HCT116 (cell line): ENCODE measurements at regions not wholly inside any gene's neighbourhood (a gene's known extent, or its start where the extent isn't known, plus 50 kb on each side); places are given as distances from the start of the nearest gene placed in this dataset.

ENCODE experiments used
- ATAC-seq: fragments of 200-7000 bp; cut with Tn5 transposase; 2 replicates; pipeline ENCODE4 v1.9.1; 2020; ENCODE audit warnings: mild to moderate bottlenecking, moderate library complexity
- BruUV-seq: library from RNA; stranded (reverse); fragments of 400-500 nt; replicated peaks from 2 replicates; lab custom pipeline; 2021; lab: Mats Ljungman, UMichigan
- CTCF ChIA-PET: fragments of 300-600 bp; sonication (Branson Sonifier 250); formaldehyde crosslinking; loops from one replicate; lab custom pipeline; 2021; ENCODE audit warnings: antibody characterized with exemption; lab: Charles Lee
- POLR2A ChIA-PET: fragments of 300-600, 350-600 bp; sonication (Branson Sonifier 250); formaldehyde crosslinking; loops from one replicate; lab custom pipeline; 2021; ENCODE audit warnings: antibody characterized with exemption; lab: Charles Lee
- RAD21 ChIA-PET, 2 experiments: fragments of 300-600 bp; sonication (Branson Sonifier 250); formaldehyde crosslinking; loops; one replicate each; lab custom pipeline; 2023; ENCODE audit warnings: low total read pairs in 2 of 2; ENCODE audit not compliant: uncharacterized antibody in 2 of 2, unreplicated experiment in 2 of 2, low non-redundant PET in 1 of 2; lab: Charles Lee
- DNase-seq: peaks from one replicate; pipeline ENCODE4 v3.0.0-alpha.2; 2010; ENCODE audit warnings: low read depth, low spot score
- H2AFZ ChIP-seq: fragments of 200-600 bp; shearing (Covaris generic), sonication (generic); 2 replicates; pipeline ENCODE4 v1.6.1; 2017; ENCODE audit warnings: low read depth, mixed run types, mixed read lengths, antibody characterized with exemption, low read length; ENCODE audit not compliant: poor library complexity, severe bottlenecking
- H3K27ac ChIP-seq: 2 replicates; pipeline ENCODE4 v1.5.1; 2012; ENCODE audit warnings: low read depth, low read length
- H3K27me3 ChIP-seq: fragments of 200-600 bp; sonication (generic); 2 replicates; pipeline ENCODE4 v1.6.1; 2016; ENCODE audit warnings: mixed run types, low read length, mixed read lengths; ENCODE audit not compliant: insufficient read depth
- H3K36me3 ChIP-seq, 2 experiments: fragments of 200-500 bp in 1 of 2; fragments of 200-600 bp in 1 of 2; sonication (Bioruptor generic) in 1 of 2; sonication (generic) in 1 of 2; 2 replicates each; pipeline versions ENCODE4 v1.5.1 to v1.6.1; 2014 to 2016; ENCODE audit warnings: low read length in 2 of 2, inconsistent platforms in 1 of 2, mixed read lengths in 1 of 2, mixed run types in 1 of 2; ENCODE audit not compliant: insufficient read depth in 2 of 2, control insufficient read depth in 1 of 2
- H3K4me1 ChIP-seq, 2 experiments: fragments of 200-600 bp in 1 of 2; sonication (generic) in 1 of 2; 2 replicates each; pipeline versions ENCODE4 v1.5.1 to v1.6.1; 2012 to 2017; ENCODE audit warnings: low read length in 2 of 2, inconsistent platforms in 1 of 2, mild to moderate bottlenecking in 1 of 2, mixed read lengths in 1 of 2, mixed run types in 1 of 2, moderate library complexity in 1 of 2; ENCODE audit not compliant: insufficient read depth in 2 of 2, control insufficient read depth in 1 of 2
- H3K4me2 ChIP-seq: fragments of 200-600 bp; sonication (generic); 2 replicates; pipeline ENCODE4 v1.6.1; 2017; ENCODE audit warnings: mixed run types, low read length, mixed read lengths
- H3K4me3 ChIP-seq, 2 experiments: fragments of 200-600 bp in 1 of 2; sonication (generic) in 1 of 2; replicated peaks in 1 of 2; 2 replicates each; pipeline ENCODE4 v1.5.1; 2011 to 2016; ENCODE audit warnings: low read length in 2 of 2, control low read depth in 1 of 2, low read depth in 1 of 2, mild to moderate bottlenecking in 1 of 2, mixed read lengths in 1 of 2, mixed run types in 1 of 2
- H3K79me2 ChIP-seq: fragments of 200-600 bp; sonication (generic); 2 replicates; pipeline ENCODE4 v1.6.1; 2017; ENCODE audit warnings: mild to moderate bottlenecking, mixed run types, low read length, moderate library complexity, mixed read lengths; ENCODE audit not compliant: insufficient read depth
- H3K9ac ChIP-seq: fragments of 200-600 bp; sonication (generic); 2 replicates; pipeline ENCODE4 v1.6.1; 2016; ENCODE audit warnings: low read length, mixed read lengths
- H3K9me2 ChIP-seq: fragments of 200-600 bp; sonication (generic), shearing (Covaris generic); 2 replicates; pipeline ENCODE4 v1.6.1; 2017; ENCODE audit warnings: mixed run types, mild to moderate bottlenecking, moderate library complexity; ENCODE audit not compliant: insufficient read depth
- H3K9me3 ChIP-seq, 2 experiments: fragments of 200-500 bp in 1 of 2; fragments of 200-600 bp in 1 of 2; sonication (Bioruptor generic) in 1 of 2; sonication (generic) in 1 of 2; 2 replicates each; pipeline ENCODE4 v1.6.1; 2014 to 2017; ENCODE audit warnings: low read length in 2 of 2, mixed read lengths in 2 of 2, inconsistent platforms in 1 of 2, low read depth in 1 of 2, mild to moderate bottlenecking in 1 of 2, mixed run types in 1 of 2, moderate library complexity in 1 of 2; ENCODE audit not compliant: control insufficient read depth in 1 of 2, insufficient read depth in 1 of 2
- H4K20me1 ChIP-seq: fragments of 200-600 bp; sonication (generic), shearing (Covaris generic); 2 replicates; pipeline ENCODE4 v1.6.1; 2017; ENCODE audit warnings: mixed run types, mild to moderate bottlenecking, moderate library complexity; ENCODE audit not compliant: insufficient read depth
- EZH2phosphoT487 ChIP-seq: fragments of 200-600 bp; IDR thresholded peaks from 2 replicates; pipeline ENCODE4 v1.6.1; 2018; ENCODE audit warnings: antibody characterized with exemption, borderline replicate concordance
- FOSL1 ChIP-seq: IDR thresholded peaks from 2 replicates; pipeline ENCODE4 v1.6.1; 2012; ENCODE audit warnings: low read depth
- JUND ChIP-seq: IDR thresholded peaks from 2 replicates; pipeline ENCODE4 v1.6.1; 2012
- POLR2AphosphoS5 ChIP-seq: IDR thresholded peaks from 2 replicates; pipeline ENCODE4 v1.6.1; 2011; ENCODE audit warnings: mild to moderate bottlenecking, low read depth, low read length, moderate library complexity
- RAD21 ChIP-seq: IDR thresholded peaks from 2 replicates; pipeline ENCODE4 v1.6.1; 2012; ENCODE audit warnings: low read depth, mild to moderate bottlenecking
- SIN3A ChIP-seq: IDR thresholded peaks from 2 replicates; pipeline ENCODE4 v1.6.1; 2012; ENCODE audit warnings: low read depth
- SP1 ChIP-seq: IDR thresholded peaks from 2 replicates; pipeline ENCODE4 v1.6.1; 2012; ENCODE audit warnings: low read depth
- ZNF274 ChIP-seq: fragments of 200-500 bp; sonication (Bioruptor generic); IDR thresholded peaks from 2 replicates; pipeline ENCODE4 v1.6.1; 2014; ENCODE audit warnings: mild to moderate bottlenecking, low read depth, low read length, inconsistent platforms
- intact Hi-C: fragments of 100-400 bp; cut with micrococcal nuclease; formaldehyde crosslinking; loops from 2 replicates; pipeline ENCODE4 v1.10.0; 2022
- TF ChIP-seq, protein P1 (sequence below): IDR thresholded peaks from 2 replicates; pipeline ENCODE4 v1.6.1; 2011; ENCODE audit warnings: mild to moderate bottlenecking, low read length, moderate library complexity; ENCODE audit not compliant: insufficient replicate concordance; ENCODE audit errors: extremely low read depth
- TF ChIP-seq, protein P2 (sequence below): IDR thresholded peaks from 2 replicates; pipeline ENCODE4 v1.6.1; 2012; ENCODE audit warnings: low read depth
- TF ChIP-seq, protein P3 (sequence below): IDR thresholded peaks from 2 replicates; pipeline ENCODE4 v1.6.1; 2012

DNA sequence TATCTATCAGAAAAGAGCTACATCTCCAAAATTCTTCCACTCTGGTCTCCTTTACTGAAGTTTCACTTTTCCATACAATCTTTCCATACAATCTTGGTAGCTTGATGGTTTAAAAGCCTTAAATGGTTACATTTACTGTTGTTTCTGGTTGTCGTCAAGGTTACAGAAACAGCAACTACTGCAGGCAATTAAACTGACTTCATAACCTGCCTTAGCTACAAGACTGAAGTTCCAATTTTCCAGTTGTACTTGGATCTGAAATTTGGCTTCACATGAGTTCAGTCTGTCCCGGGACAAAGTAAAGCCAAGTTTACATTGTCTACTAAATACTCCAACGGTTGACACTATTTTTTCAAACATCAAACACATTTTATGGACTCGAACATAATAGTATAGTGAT, 326.4 kb downstream of the ANKRD50 start:
- H3K27me3 ChIP-seq, result no peaks in the 10 kb centered on the region
- no peak overlapping the region for H3K27ac ChIP-seq
- no peaks in the 10 kb centered on the region for H4K20me1 ChIP-seq
- no peaks in the 10 kb centered on the region for H3K4me1 ChIP-seq
- TF ChIP-seq JUND (no peak), ZNF274 (no peak), RAD21 (no peak), FOSL1 (no peak), SIN3A (no peak), POLR2AphosphoS5 (no peak), SP1 (no peak), EZH2phosphoT487 (no peak)
- TF ChIP-seq, protein P1, sequence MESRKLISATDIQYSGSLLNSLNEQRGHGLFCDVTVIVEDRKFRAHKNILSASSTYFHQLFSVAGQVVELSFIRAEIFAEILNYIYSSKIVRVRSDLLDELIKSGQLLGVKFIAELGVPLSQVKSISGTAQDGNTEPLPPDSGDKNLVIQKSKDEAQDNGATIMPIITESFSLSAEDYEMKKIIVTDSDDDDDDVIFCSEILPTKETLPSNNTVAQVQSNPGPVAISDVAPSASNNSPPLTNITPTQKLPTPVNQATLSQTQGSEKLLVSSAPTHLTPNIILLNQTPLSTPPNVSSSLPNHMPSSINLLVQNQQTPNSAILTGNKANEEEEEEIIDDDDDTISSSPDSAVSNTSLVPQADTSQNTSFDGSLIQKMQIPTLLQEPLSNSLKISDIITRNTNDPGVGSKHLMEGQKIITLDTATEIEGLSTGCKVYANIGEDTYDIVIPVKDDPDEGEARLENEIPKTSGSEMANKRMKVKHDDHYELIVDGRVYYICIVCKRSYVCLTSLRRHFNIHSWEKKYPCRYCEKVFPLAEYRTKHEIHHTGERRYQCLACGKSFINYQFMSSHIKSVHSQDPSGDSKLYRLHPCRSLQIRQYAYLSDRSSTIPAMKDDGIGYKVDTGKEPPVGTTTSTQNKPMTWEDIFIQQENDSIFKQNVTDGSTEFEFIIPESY, result no peak
- TF ChIP-seq, protein P2, sequence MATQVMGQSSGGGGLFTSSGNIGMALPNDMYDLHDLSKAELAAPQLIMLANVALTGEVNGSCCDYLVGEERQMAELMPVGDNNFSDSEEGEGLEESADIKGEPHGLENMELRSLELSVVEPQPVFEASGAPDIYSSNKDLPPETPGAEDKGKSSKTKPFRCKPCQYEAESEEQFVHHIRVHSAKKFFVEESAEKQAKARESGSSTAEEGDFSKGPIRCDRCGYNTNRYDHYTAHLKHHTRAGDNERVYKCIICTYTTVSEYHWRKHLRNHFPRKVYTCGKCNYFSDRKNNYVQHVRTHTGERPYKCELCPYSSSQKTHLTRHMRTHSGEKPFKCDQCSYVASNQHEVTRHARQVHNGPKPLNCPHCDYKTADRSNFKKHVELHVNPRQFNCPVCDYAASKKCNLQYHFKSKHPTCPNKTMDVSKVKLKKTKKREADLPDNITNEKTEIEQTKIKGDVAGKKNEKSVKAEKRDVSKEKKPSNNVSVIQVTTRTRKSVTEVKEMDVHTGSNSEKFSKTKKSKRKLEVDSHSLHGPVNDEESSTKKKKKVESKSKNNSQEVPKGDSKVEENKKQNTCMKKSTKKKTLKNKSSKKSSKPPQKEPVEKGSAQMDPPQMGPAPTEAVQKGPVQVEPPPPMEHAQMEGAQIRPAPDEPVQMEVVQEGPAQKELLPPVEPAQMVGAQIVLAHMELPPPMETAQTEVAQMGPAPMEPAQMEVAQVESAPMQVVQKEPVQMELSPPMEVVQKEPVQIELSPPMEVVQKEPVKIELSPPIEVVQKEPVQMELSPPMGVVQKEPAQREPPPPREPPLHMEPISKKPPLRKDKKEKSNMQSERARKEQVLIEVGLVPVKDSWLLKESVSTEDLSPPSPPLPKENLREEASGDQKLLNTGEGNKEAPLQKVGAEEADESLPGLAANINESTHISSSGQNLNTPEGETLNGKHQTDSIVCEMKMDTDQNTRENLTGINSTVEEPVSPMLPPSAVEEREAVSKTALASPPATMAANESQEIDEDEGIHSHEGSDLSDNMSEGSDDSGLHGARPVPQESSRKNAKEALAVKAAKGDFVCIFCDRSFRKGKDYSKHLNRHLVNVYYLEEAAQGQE, result no peak
- TF ChIP-seq, protein P3, sequence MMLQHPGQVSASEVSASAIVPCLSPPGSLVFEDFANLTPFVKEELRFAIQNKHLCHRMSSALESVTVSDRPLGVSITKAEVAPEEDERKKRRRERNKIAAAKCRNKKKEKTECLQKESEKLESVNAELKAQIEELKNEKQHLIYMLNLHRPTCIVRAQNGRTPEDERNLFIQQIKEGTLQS, result no peak
- no peak overlapping the region for H3K9ac ChIP-seq
- H3K4me2 ChIP-seq, result no peak overlapping the region
- no peaks in the 10 kb centered on the region for H3K9me2 ChIP-seq
- H3K36me3 ChIP-seq, result no peaks in the 10 kb centered on the region
- H3K79me2 ChIP-seq, result no peaks in the 10 kb centered on the region
- BruUV-seq, result no TSS peak
- CTCF ChIA-PET, result no interaction called here
- H3K4me3 ChIP-seq, result no peak overlapping the region
- ATAC-seq (no peak), DNase-seq (no peak)
- intact Hi-C loops, result no loop called here
- no peaks in the 10 kb centered on the region for H3K9me3 ChIP-seq
- POLR2A ChIA-PET, result no interaction called here
- RAD21 ChIA-PET, result no interaction called here
- H2AFZ ChIP-seq, result no peak overlapping the region
